GM23338 (cell line): ENCODE measurements at regions not wholly inside any gene's neighbourhood (a gene's known extent, or its start where the extent isn't known, plus 50 kb on each side); places are given as distances from the start of the nearest gene placed in this dataset.

Experiments used
- ATAC-seq: fragments of 200-7000 bp; cut with Tn5 transposase; 3 replicates; pipeline ENCODE4 v1.9.1; 2020
- DNase-seq: peaks from one replicate; pipeline ENCODE4 v3.0.0-alpha.2; 2015; ENCODE audit warnings: low spot score
- H2AFZ ChIP-seq: fragments of 200-600 bp; sonication (generic); 2 replicates; pipeline ENCODE4 v1.8.0; 2016; ENCODE audit warnings: antibody characterized with exemption, mild to moderate bottlenecking, moderate library complexity
- H3F3A ChIP-seq: fragments of 200-600 bp; sonication (generic); replicated peaks from 2 replicates; pipeline ENCODE4 v1.8.0; 2017; ENCODE audit warnings: antibody characterized with exemption, mixed run types, low read depth
- H3K27ac ChIP-seq: fragments of 200-600 bp; sonication (generic); 2 replicates; pipeline ENCODE4 v1.6.1; 2016; ENCODE audit warnings: low read depth
- H3K27me3 ChIP-seq: fragments of 200-600 bp; sonication (generic); 2 replicates; pipeline ENCODE4 v1.8.0; 2016; ENCODE audit warnings: mild to moderate bottlenecking, mixed run types, moderate library complexity; ENCODE audit not compliant: insufficient read depth
- H3K36me3 ChIP-seq: fragments of 200-600 bp; sonication (generic); 2 replicates; pipeline ENCODE4 v1.8.0; 2016; ENCODE audit warnings: mild to moderate bottlenecking; ENCODE audit not compliant: insufficient read depth
- H3K4me1 ChIP-seq: fragments of 200-600 bp; sonication (generic); 2 replicates; pipeline ENCODE4 v1.8.0; 2016; ENCODE audit warnings: mild to moderate bottlenecking, moderate library complexity; ENCODE audit not compliant: insufficient read depth
- H3K4me2 ChIP-seq: fragments of 200-600 bp; sonication (generic); 2 replicates; pipeline ENCODE4 v1.7.1; 2017; ENCODE audit warnings: mixed run types
- H3K4me3 ChIP-seq: fragments of 200-600 bp; sonication (generic); 2 replicates; pipeline ENCODE4 v1.6.1; 2016; ENCODE audit warnings: mixed run types
- H3K79me2 ChIP-seq: fragments of 200-600 bp; sonication (generic); replicated peaks from 2 replicates; pipeline ENCODE4 v1.8.0; 2017; ENCODE audit warnings: mild to moderate bottlenecking; ENCODE audit not compliant: insufficient read depth
- H3K9me2 ChIP-seq: fragments of 200-600 bp; sonication (generic); 2 replicates; pipeline ENCODE4 v1.8.0; 2017; ENCODE audit not compliant: insufficient read depth
- H4K20me1 ChIP-seq: fragments of 200-600 bp; sonication (generic); replicated peaks from 2 replicates; pipeline ENCODE4 v1.8.0; 2017; ENCODE audit warnings: mild to moderate bottlenecking; ENCODE audit not compliant: insufficient read depth
- H3K27ac Mint-ChIP-seq: 2 replicates; pipeline ENCODE4 v1.8.0; 2020; ENCODE audit warnings: inconsistent platforms, mild to moderate bottlenecking, moderate library complexity, mixed read lengths
- H3K27me3 Mint-ChIP-seq: 3 replicates; pipeline ENCODE4 v1.8.0; 2022; ENCODE audit warnings: low read depth, mild to moderate bottlenecking, moderate library complexity, mixed read lengths, inconsistent platforms; ENCODE audit not compliant: insufficient read depth, poor library complexity
- H3K36me3 Mint-ChIP-seq: 3 replicates; pipeline ENCODE4 v1.8.0; 2021; ENCODE audit warnings: low read depth, mild to moderate bottlenecking, inconsistent platforms, moderate library complexity, mixed read lengths
- H3K4me1 Mint-ChIP-seq: 3 replicates; pipeline ENCODE4 v1.8.0; 2020; ENCODE audit warnings: mild to moderate bottlenecking, inconsistent platforms, mixed read lengths
- H3K4me3 Mint-ChIP-seq: 3 replicates; pipeline ENCODE4 v1.8.0; 2021; ENCODE audit warnings: moderate library complexity, mild to moderate bottlenecking, inconsistent platforms, mixed read lengths
- H3K9me3 Mint-ChIP-seq: 3 replicates; pipeline ENCODE4 v1.8.0; 2020; ENCODE audit warnings: moderate library complexity, mild to moderate bottlenecking, inconsistent platforms, mixed read lengths
- CREB1 ChIP-seq: fragments of 250-450 bp; sonication (Bioruptor Pico); IDR thresholded peaks from 2 replicates; pipeline ENCODE4 v1.5.0; 2020; ENCODE audit warnings: low read depth, mild to moderate bottlenecking, moderate library complexity
- CTCF ChIP-seq, 2 experiments: fragments of 200-600 bp in 1 of 2; sonication (generic) in 1 of 2; conservative IDR thresholded peaks; 2 replicates each; pipeline versions ENCODE4 v1.5.1 to v1.6.1; 2016 to 2017; ENCODE audit warnings: antibody characterized with exemption in 2 of 2, low read depth in 2 of 2, mild to moderate bottlenecking in 2 of 2, moderate library complexity in 1 of 2
- EZH2phosphoT487 ChIP-seq: fragments of 200-600 bp; sonication (generic); IDR thresholded peaks from one replicate; pipeline ENCODE4 v1.8.1; 2018; ENCODE audit warnings: antibody characterized with exemption; ENCODE audit not compliant: unreplicated experiment
- JUNB ChIP-seq: IDR thresholded peaks from one replicate; pipeline ENCODE4 v1.6.1; 2016; ENCODE audit warnings: antibody characterized with exemption; ENCODE audit not compliant: unreplicated experiment
- NANOG ChIP-seq: IDR thresholded peaks from 2 replicates; pipeline ENCODE4 v1.6.1; 2016; ENCODE audit warnings: antibody characterized with exemption, borderline replicate concordance
- POLR2AphosphoS5 ChIP-seq: IDR thresholded peaks from 2 replicates; pipeline ENCODE4 v1.6.1; 2016; ENCODE audit warnings: antibody characterized with exemption, low read depth
- STAT1 ChIP-seq: IDR thresholded peaks from one replicate; pipeline ENCODE4 v1.6.1; 2016; ENCODE audit warnings: antibody characterized with exemption; ENCODE audit not compliant: unreplicated experiment
- ZNF114 ChIP-seq: fragments of 250-450 bp; sonication (Bioruptor Pico); IDR thresholded peaks from 2 replicates; pipeline ENCODE4 v1.5.0; 2020; ENCODE audit warnings: mild to moderate bottlenecking, moderate library complexity
- ZNF331 ChIP-seq: fragments of 250-450 bp; sonication (Bioruptor Pico); IDR thresholded peaks from 2 replicates; pipeline ENCODE4 v1.5.0; 2020; ENCODE audit warnings: low read depth, mild to moderate bottlenecking, moderate library complexity
- ZNF462 ChIP-seq: fragments of 250-450 bp; sonication (Bioruptor Pico); IDR thresholded peaks from 2 replicates; pipeline ENCODE4 v1.5.0; 2020; ENCODE audit warnings: mild to moderate bottlenecking, moderate library complexity
- TF ChIP-seq, protein P1 (sequence below): IDR thresholded peaks from one replicate; pipeline ENCODE4 v1.6.1; 2018; ENCODE audit warnings: antibody characterized with exemption; ENCODE audit not compliant: unreplicated experiment
- TF ChIP-seq, protein P2 (sequence below): IDR thresholded peaks from 2 replicates; pipeline ENCODE4 v1.6.1; 2016; ENCODE audit warnings: antibody characterized with exemption

- peaks cover 4% of the 10 kb centered on the region for H3K27me3 Mint-ChIP-seq
- no peak for DNase-seq
- no peak for TF ChIP-seq POLR2AphosphoS5
- no peak for TF ChIP-seq ZNF114
- TF ChIP-seq, protein P1, sequence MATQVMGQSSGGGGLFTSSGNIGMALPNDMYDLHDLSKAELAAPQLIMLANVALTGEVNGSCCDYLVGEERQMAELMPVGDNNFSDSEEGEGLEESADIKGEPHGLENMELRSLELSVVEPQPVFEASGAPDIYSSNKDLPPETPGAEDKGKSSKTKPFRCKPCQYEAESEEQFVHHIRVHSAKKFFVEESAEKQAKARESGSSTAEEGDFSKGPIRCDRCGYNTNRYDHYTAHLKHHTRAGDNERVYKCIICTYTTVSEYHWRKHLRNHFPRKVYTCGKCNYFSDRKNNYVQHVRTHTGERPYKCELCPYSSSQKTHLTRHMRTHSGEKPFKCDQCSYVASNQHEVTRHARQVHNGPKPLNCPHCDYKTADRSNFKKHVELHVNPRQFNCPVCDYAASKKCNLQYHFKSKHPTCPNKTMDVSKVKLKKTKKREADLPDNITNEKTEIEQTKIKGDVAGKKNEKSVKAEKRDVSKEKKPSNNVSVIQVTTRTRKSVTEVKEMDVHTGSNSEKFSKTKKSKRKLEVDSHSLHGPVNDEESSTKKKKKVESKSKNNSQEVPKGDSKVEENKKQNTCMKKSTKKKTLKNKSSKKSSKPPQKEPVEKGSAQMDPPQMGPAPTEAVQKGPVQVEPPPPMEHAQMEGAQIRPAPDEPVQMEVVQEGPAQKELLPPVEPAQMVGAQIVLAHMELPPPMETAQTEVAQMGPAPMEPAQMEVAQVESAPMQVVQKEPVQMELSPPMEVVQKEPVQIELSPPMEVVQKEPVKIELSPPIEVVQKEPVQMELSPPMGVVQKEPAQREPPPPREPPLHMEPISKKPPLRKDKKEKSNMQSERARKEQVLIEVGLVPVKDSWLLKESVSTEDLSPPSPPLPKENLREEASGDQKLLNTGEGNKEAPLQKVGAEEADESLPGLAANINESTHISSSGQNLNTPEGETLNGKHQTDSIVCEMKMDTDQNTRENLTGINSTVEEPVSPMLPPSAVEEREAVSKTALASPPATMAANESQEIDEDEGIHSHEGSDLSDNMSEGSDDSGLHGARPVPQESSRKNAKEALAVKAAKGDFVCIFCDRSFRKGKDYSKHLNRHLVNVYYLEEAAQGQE = no peak
- TF ChIP-seq EZH2phosphoT487 = no peak
- TF ChIP-seq CREB1 (CRISPR knock-in tag) = no peak
- no peak for TF ChIP-seq STAT1
- TF ChIP-seq ZNF331 (CRISPR knock-in tag) = no peak
- no peak for TF ChIP-seq JUNB
- TF ChIP-seq ZNF462 (CRISPR knock-in tag) = no peak
- TF ChIP-seq, protein P2, sequence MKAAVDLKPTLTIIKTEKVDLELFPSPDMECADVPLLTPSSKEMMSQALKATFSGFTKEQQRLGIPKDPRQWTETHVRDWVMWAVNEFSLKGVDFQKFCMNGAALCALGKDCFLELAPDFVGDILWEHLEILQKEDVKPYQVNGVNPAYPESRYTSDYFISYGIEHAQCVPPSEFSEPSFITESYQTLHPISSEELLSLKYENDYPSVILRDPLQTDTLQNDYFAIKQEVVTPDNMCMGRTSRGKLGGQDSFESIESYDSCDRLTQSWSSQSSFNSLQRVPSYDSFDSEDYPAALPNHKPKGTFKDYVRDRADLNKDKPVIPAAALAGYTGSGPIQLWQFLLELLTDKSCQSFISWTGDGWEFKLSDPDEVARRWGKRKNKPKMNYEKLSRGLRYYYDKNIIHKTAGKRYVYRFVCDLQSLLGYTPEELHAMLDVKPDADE = no peak
- no peak for TF ChIP-seq CTCF (conservative IDR thresholded peaks at IDR 0.05; ENCODE audit: low read depth in 2 of 2)
- no peak for TF ChIP-seq NANOG
These were observed 420.5 kb downstream of the RPS24 start for GRCh38 chr10:78454123-78454645.

More at GRCh38 chr10:78454123-78454645, 420.5 kb downstream of the RPS24 start:
- Mint-ChIP-seq H3K27ac (no peak overlapping the region), H3K4me1 (peaks cover 7% of the 10 kb centered on the region), H3K4me3 (no peak overlapping the region), H3K36me3 (no peaks in the 10 kb centered on the region), H3K9me3 (no peaks in the 10 kb centered on the region; the same call in 1 of the 3 replicates)
- H4K20me1 ChIP-seq = no peaks in the 10 kb centered on the region
- no peak overlapping the region for H3K27ac ChIP-seq
- no peak for ATAC-seq
- H2AFZ ChIP-seq = no peak overlapping the region
- no peak overlapping the region for H3K4me2 ChIP-seq
- no peaks in the 10 kb centered on the region for H3K27me3 ChIP-seq
- peaks cover 2% of the 10 kb centered on the region; the same call in 1 of the 2 replicates for H3K9me2 ChIP-seq
- no peak overlapping the region for H3K4me3 ChIP-seq
- no peaks in the 10 kb centered on the region for H3F3A ChIP-seq
- H3K79me2 ChIP-seq = no peaks in the 10 kb centered on the region
- H3K4me1 ChIP-seq = no peaks in the 10 kb centered on the region
- no peaks in the 10 kb centered on the region for H3K36me3 ChIP-seq
